Thyroid gland (tissue), 4 donors: ENCODE measurements at regions not wholly inside any gene's neighbourhood (a gene's known extent, or its start where the extent isn't known, plus 50 kb on each side); places are given as distances from the start of the nearest gene placed in this dataset.

ENCODE experiments used
- CTCF ChIP-seq, 6 experiments: fragments of 200-600 bp in 3 of 6; fragments of 450-650 bp in 3 of 6; sonication (generic) in 3 of 6; IDR thresholded peaks; one replicate each; pipeline ENCODE4 v1.5.1; 2016 to 2019; ENCODE audit warnings: antibody characterized with exemption in 6 of 6, mild to moderate bottlenecking in 2 of 6, inconsistent platforms in 1 of 6, moderate library complexity in 1 of 6
- POLR2A ChIP-seq, 2 donors: fragments of 450-650 bp; IDR thresholded peaks; one replicate each; pipeline ENCODE4 v1.6.1; 2017; ENCODE audit warnings: antibody characterized with exemption in 2 of 2, mild to moderate bottlenecking in 2 of 2, moderate library complexity in 1 of 2

- TF ChIP-seq CTCF (IDR thresholded peaks at IDR 0.05) (no peak), POLR2A (IDR thresholded peaks at IDR 0.05) (no peak)
These were observed 142.7 kb upstream of the APC start for GRCh38 chr5:112594941-112595340.
